HG03095 (cell line): ENCODE measurements at regions not wholly inside any gene's neighbourhood (a gene's known extent, or its start where the extent isn't known, plus 50 kb on each side); places are given as distances from the start of the nearest gene placed in this dataset.

Experiments used
- ATAC-seq: cut with Tn5 transposase; IDR thresholded peaks from one replicate; pipeline ENCODE4 v1.9.1; 2021; ENCODE audit warnings: moderate library complexity; ENCODE audit not compliant: unreplicated experiment

GRCh38 chr2:151197184-151198108, 64.2 kb downstream of the RBM43 start:
- ATAC-seq: peak; percentile 52

GRCh38 chr2:151193576-151193975, 68.1 kb downstream of the RBM43 start:
- no peak for ATAC-seq

- no peak for ATAC-seq
Measured at GRCh38 chr2:151192681-151193080, 69.0 kb downstream of the RBM43 start.

GRCh38 chr2:151191001-151191400, 70.7 kb downstream of the RBM43 start:
- no peak for ATAC-seq

GRCh38 chr2:151189125-151189524, 72.5 kb downstream of the RBM43 start:
- ATAC-seq: no peak

GRCh38 chr2:151186011-151186410, 75.7 kb downstream of the RBM43 start:
- ATAC-seq: no peak

- no peak for ATAC-seq
Measured at GRCh38 chr2:151182899-151183809, 78.5 kb downstream of the RBM43 start.

GRCh38 chr2:151182396-151182795, 79.3 kb downstream of the RBM43 start:
- ATAC-seq: no peak

- no peak for ATAC-seq
Measured at GRCh38 chr2:151181524-151181923, 80.1 kb downstream of the RBM43 start.

- ATAC-seq: no peak
Measured at GRCh38 chr2:151180123-151180522, 81.5 kb downstream of the RBM43 start.

- no peak for ATAC-seq
Measured at GRCh38 chr2:151178207-151178606, 83.5 kb downstream of the RBM43 start.

GRCh38 chr2:151177756-151178155, 83.9 kb downstream of the RBM43 start:
- no peak for ATAC-seq

- no peak for ATAC-seq
Measured at GRCh38 chr2:151176661-151177060, 85.0 kb downstream of the RBM43 start.

GRCh38 chr2:151175864-151176263, 85.8 kb downstream of the RBM43 start:
- ATAC-seq: no peak

GRCh38 chr2:151174127-151174526, 87.5 kb downstream of the RBM43 start:
- ATAC-seq: no peak

GRCh38 chr2:151171186-151171585, 90.5 kb downstream of the RBM43 start:
- no peak for ATAC-seq

GRCh38 chr2:151166410-151166809, 95.3 kb downstream of the RBM43 start:
- no peak for ATAC-seq

- ATAC-seq: no peak
Measured at GRCh38 chr2:151165105-151165684, 96.5 kb downstream of the RBM43 start.

GRCh38 chr2:151161821-151162551, 99.7 kb downstream of the RBM43 start:
- ATAC-seq: no peak

- ATAC-seq: no peak
Measured at GRCh38 chr2:151159109-151159662, 102.5 kb downstream of the RBM43 start.
